Activated CD4-positive, alpha-beta T cell treated with anti-CD3 and anti-CD28 coated beads, Interleukin-2, amount 10 ng/mL, durations not matched to agents 24 days and 14 days (primary cell): ENCODE measurements at regions not wholly inside any gene's neighbourhood (a gene's known extent, or its start where the extent isn't known, plus 50 kb on each side); places are given as distances from the start of the nearest gene placed in this dataset.
"Not testable (repeated sequence)": the region's sequence is repeated elsewhere in the genome, so short reads cannot be mapped to it uniquely, and the experiment has no call there.

Source experiments
- DNase-seq: peaks from one replicate; pipeline ENCODE4 v3.0.0; 2022
- H3K27ac Mint-ChIP-seq: one replicate; pipeline ENCODE4 v1.8.0; 2022; ENCODE audit warnings: mild to moderate bottlenecking, mixed read lengths
- H3K27me3 Mint-ChIP-seq: one replicate; pipeline ENCODE4 v1.8.0; 2022; ENCODE audit warnings: mixed read lengths
- H3K36me3 Mint-ChIP-seq: one replicate; pipeline ENCODE4 v1.8.0; 2022; ENCODE audit warnings: low read depth, mild to moderate bottlenecking, mixed read lengths
- H3K4me1 Mint-ChIP-seq: one replicate; pipeline ENCODE4 v1.8.0; 2021; ENCODE audit warnings: mixed read lengths
- H3K4me3 Mint-ChIP-seq: one replicate; pipeline ENCODE4 v1.8.0; 2022; ENCODE audit warnings: mild to moderate bottlenecking, moderate library complexity, mixed read lengths
- H3K9me3 Mint-ChIP-seq: one replicate; pipeline ENCODE4 v1.8.0; 2021; ENCODE audit warnings: mixed read lengths
- intact Hi-C: fragments of 100-400 bp; cut with micrococcal nuclease; formaldehyde crosslinking; loops from one replicate; pipeline ENCODE4 v1.15.1; 2023

DNA sequence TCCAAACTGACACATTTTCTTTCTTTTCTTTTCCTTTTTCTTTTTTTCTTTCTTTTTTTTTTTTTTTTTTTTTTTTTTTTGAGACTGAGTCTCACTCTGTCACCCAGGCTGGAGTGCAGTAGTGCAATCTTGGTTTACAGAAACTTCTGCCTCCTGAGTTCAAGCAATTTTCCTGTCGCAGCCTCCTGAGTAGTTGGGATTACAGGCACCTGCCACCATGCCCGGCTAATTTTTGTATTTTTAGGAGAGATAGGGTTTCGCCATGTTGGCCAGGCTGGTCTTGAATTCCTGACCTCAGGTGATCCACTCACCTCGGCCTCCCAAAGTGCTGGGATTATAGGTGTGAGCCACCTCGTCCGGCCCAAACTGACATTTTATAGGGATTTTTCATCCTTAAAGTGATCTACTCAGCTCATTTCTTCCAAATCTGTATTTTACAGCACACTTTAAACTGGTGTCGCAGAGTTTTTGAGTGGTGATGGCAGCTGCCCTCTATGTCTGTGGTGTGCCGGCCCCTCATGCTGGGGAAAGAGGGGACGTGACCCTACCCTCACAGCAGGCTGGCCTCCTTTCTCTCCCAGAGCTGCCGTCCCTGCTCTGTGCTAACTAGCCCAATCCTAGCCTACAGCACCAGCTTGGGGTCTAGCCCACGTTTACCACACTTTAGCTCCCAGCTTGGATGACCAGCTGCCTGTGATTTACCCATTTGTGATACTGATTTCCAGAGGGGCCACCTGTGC lies 211.9 kb upstream of the HAAO start:
- H3K27ac Mint-ChIP-seq, DNase-seq, H3K4me1 Mint-ChIP-seq, intact Hi-C loops, H3K4me3 Mint-ChIP-seq, H3K36me3 Mint-ChIP-seq, H3K27me3 Mint-ChIP-seq: not testable (repeated sequence)
- H3K9me3 Mint-ChIP-seq: peaks cover 10% of the 10 kb centered on the region

DNA sequence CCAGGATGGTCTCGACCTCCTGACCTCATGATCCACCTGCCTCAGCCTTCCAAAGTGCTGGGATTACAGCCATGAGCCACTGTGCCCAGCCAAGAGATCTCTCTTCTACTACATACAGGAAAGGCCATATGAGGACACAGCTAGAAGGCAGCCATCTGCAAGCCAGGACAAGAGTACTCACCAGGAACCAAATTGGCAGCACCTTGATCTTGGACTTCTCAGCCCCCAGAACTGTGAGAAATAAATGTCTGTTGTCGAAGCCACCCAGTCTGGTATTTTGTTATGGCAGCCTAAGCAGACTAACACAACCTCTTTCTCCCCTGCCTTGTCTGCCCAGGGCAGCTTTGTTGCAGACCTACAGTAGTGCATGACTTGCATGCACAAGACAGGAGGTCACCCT lies 211.3 kb upstream of the HAAO start:
- H3K27me3 Mint-ChIP-seq: peaks cover 10% of the 10 kb centered on the region
- H3K4me3 Mint-ChIP-seq: no peak overlapping the region
- peaks cover 7% of the 10 kb centered on the region for H3K9me3 Mint-ChIP-seq
- no peaks in the 10 kb centered on the region for H3K4me1 Mint-ChIP-seq
- no peak overlapping the region for H3K27ac Mint-ChIP-seq
- no peaks in the 10 kb centered on the region for H3K36me3 Mint-ChIP-seq
- DNase-seq: no peak
- intact Hi-C loops: no loop called here

DNA sequence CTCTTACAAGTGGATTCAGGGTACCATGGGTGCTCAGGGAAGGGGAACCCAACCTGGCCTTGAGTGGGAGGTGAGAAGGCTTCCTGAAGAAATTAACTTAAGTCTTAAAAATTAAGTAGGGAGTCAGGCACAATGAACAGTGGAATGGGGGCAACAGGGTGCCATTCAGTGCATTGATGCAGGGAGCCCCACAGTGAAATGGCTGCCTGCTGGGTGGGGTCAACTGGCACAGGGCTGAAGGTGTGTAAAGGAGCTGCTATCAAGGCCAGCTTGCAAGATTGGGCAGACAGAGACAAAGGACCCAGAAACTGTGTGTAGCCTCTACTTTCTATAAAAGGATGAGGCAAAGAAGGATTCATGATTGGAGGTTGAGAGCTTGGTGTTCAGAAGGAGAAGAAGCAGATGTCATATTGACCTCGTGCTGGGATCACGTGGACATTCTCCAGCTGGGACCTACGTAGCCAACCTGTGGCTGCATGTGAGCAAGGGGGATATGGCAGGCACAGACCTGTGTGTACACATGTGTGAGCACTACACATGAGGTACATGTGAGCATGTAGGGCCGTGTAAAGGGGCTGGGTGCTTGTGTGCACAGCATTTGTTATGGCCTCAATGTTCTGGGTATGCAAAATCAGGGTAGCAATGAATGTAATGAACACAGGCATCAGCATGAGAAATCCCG lies 209.5 kb upstream of the HAAO start:
- H3K27me3 Mint-ChIP-seq: peaks cover 10% of the 10 kb centered on the region
- H3K27ac Mint-ChIP-seq: no peak overlapping the region
- no peaks in the 10 kb centered on the region for H3K9me3 Mint-ChIP-seq

DNA sequence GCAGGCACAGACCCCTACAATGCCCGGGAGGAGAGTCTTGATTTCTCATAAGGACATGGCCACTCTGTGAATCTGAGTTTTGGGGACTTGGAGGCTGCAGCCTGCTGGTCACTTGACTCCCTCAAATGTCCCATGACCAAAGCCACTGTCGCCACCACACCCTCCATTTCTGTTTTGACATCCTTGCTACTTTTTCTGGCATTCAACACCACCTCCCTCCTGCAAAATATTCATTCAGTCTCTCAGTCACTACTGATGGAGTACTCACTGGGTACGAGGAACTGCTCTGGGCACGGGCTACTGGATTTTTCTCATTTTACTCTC lies 208.6 kb upstream of the HAAO start:
- intact Hi-C loops: no loop called here
- Mint-ChIP-seq H3K4me1 (no peaks in the 10 kb centered on the region), H3K4me3 (no peak overlapping the region), H3K27me3 (peaks cover 11% of the 10 kb centered on the region), H3K27ac (no peak overlapping the region), H3K9me3 (no peaks in the 10 kb centered on the region), H3K36me3 (no peaks in the 10 kb centered on the region)
- DNase-seq: no peak

More for the DNA sequence above, 209.5 kb upstream of the HAAO start:
- no peaks in the 10 kb centered on the region for H3K4me1 Mint-ChIP-seq
- no peaks in the 10 kb centered on the region for H3K36me3 Mint-ChIP-seq
- H3K4me3 Mint-ChIP-seq: no peak overlapping the region
- no peak for DNase-seq
- intact Hi-C loops: no loop called here

DNA sequence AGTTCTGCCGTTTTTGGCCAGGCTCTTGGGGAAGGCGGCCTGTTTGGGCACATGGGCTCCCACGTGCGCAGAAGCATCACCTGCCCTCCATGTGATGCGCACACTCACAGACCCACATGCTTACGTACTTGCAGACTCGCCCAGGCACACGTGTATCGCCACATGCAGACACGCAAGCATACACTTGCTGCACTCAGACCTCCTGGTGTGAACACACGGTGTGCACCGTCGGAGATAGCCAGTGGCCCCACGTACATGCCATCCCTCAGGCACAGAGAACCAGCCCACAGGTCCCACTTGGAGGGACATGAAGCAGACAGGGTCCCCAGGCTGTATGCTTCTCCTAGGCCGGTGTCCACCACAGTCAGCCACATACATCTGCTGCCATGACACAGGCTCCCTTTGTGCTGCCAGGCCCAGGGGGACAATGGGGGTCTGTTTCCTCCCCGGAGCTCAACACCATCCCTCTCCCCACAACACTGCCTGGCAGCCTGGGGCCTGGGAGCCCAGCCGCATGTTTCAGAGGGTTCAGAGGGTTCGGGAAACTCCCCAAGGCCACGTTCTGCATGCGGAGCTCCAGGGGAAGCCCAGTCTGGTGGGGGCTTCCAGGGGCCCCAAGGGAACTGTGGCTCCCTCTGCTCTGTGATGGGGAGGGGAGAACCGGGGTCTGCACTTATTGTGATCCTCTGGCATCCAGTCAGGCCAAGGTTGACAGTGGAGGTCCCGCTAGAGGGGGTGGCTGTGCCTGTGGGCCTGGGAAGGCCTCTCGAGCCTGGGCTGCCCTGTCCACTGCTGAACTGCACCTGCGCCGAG lies 208.1 kb upstream of the HAAO start:
- H3K4me3 Mint-ChIP-seq: no peak overlapping the region
- intact Hi-C loops: no loop called here
- no peak for DNase-seq
- H3K27me3 Mint-ChIP-seq: peaks cover 15% of the 10 kb centered on the region
- H3K9me3 Mint-ChIP-seq: peaks cover 5% of the 10 kb centered on the region
- no peaks in the 10 kb centered on the region for H3K4me1 Mint-ChIP-seq
- no peak overlapping the region for H3K27ac Mint-ChIP-seq
- no peaks in the 10 kb centered on the region for H3K36me3 Mint-ChIP-seq

DNA sequence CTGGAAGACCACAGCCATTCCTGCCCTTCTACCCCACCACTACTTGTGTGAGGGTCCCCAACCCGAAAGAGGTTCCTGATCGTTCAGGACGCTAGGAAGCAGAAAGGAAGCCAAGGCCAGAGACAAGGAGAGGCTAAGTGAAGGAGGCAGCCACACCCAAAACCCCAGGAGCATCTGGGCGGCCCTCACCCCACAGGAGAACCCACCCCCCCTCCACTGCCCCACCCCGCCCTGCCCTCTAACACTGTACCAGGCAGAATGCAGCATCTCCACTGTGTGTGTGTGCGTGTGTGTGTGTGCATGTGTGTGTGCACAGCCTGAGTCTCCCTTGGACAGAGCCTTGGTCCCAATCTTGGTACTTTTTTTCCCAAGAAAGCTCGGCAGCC lies 207.5 kb upstream of the HAAO start:
- DNase-seq: no peak
- Mint-ChIP-seq H3K36me3 (no peaks in the 10 kb centered on the region), H3K4me3 (no peak overlapping the region), H3K4me1 (no peaks in the 10 kb centered on the region), H3K9me3 (peaks cover 5% of the 10 kb centered on the region), H3K27me3 (peaks cover 11% of the 10 kb centered on the region), H3K27ac (no peak overlapping the region)
- intact Hi-C loops: no loop called here

DNA sequence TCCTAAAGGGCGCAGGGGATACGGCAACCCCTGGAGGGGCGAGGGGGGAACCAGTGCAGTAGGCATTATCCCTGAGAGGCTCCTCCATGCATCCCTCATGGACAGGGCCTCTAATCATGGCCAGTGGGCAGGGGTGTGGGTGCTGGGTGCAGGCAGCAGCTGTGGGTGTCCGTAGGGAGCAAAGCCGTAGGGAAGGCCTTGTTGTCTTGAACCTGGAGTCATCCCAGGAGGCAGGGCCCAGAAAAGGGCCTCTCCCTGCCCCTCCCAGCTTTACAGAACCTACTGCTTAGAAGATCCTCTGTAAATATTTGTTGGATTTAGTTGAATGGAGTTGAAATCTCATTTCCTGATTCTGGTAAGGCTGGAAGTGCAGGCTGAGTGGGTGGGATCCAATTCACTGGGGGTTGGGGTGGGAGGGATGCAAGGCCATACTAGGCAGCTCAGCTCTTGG lies 207.0 kb upstream of the HAAO start:
- peaks cover 7% of the 10 kb centered on the region for H3K27me3 Mint-ChIP-seq
- intact Hi-C loops: no loop called here
- H3K27ac Mint-ChIP-seq: no peak overlapping the region
- no peak for DNase-seq
- H3K36me3 Mint-ChIP-seq: no peaks in the 10 kb centered on the region
- H3K4me3 Mint-ChIP-seq: no peak overlapping the region
- no peaks in the 10 kb centered on the region for H3K4me1 Mint-ChIP-seq
- H3K9me3 Mint-ChIP-seq: peaks cover 5% of the 10 kb centered on the region

DNA sequence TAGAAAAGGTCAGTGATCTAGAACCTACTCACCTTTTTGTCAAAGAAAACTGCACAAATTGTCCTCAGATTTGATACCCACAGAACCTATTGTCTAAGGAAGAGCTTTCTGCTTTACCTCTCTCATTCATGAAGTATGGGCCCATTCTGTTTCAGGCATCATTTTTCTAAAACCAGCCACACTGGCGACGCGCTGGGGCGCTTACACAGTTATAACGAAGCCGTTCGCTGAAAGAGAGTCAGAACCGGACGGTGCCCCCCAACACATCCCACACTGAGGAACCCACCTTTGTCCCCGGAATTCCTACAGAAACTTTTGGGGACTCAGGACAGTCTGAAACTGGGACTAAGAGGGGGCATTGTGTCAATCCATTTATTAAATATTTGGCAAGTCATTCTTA lies 206.3 kb upstream of the HAAO start:
- no peaks in the 10 kb centered on the region for H3K36me3 Mint-ChIP-seq
- H3K4me3 Mint-ChIP-seq: no peak overlapping the region
- H3K9me3 Mint-ChIP-seq: peaks cover 5% of the 10 kb centered on the region
- no peak for DNase-seq
- no peak overlapping the region for H3K27ac Mint-ChIP-seq
- intact Hi-C loops: no loop called here
- H3K4me1 Mint-ChIP-seq: no peaks in the 10 kb centered on the region
- peaks cover 5% of the 10 kb centered on the region for H3K27me3 Mint-ChIP-seq

DNA sequence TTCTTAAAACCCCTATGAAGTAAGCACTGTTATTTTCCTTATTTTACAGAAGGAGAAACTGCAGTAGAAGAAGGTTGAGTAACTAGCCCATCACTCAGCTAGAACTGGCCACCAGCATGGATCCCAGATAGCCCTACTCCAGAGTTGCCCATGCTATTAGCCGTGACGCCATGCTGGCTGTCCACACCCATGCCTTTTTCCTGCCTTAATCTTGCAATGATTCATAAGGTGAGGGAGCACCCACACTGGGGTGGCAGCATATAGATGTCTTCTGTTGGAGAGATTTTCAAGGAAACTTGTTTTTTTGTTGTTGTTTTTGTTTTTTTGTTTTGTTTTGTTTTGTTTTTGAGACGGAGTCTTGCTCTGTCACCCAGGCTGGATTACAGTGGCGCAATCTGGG lies 204.1 kb upstream of the HAAO start:
- Mint-ChIP-seq H3K36me3 (no peaks in the 10 kb centered on the region), H3K27ac (no peak overlapping the region), H3K4me3 (no peak overlapping the region), H3K4me1 (no peaks in the 10 kb centered on the region), H3K27me3 (peaks cover 5% of the 10 kb centered on the region), H3K9me3 (peaks cover 5% of the 10 kb centered on the region)
- no peak for DNase-seq
- intact Hi-C loops: no loop called here

DNA sequence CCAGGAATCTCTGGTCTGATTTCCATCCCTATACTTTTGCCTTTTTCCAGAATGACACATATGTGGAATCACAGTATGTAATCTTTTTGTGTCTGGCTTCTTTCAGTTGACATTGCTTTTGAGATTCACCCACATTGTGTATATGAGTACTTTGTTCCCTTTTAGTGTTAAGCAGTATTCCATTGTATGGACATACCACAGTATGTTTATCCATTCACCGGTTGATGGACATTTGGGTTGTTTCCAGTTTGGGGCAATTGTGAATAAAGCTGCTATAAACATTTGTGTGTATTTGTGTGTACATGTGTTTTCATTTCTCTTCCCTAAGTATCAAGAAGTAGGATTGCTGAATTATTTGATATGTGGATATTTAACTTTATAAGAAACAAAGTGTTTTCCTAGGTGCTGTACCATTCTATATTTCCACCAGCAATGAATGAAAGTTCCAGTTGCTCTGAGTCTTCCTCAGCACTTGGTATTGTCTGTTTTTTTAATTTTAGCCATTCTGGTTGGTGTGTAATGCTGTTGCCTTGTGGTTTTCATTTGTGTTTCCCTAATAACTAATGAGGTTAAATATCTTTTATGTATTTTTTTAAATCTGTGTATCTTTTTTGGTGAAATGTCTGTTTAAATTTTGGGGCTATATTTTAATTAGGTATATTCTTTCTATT lies 203.5 kb upstream of the HAAO start:
- no peak overlapping the region for H3K27ac Mint-ChIP-seq
- no peak overlapping the region for H3K4me3 Mint-ChIP-seq
- no peaks in the 10 kb centered on the region for H3K36me3 Mint-ChIP-seq
- intact Hi-C loops: no loop called here
- peaks cover 5% of the 10 kb centered on the region for H3K9me3 Mint-ChIP-seq
- no peak for DNase-seq
- H3K4me1 Mint-ChIP-seq: no peaks in the 10 kb centered on the region
- peaks cover 5% of the 10 kb centered on the region for H3K27me3 Mint-ChIP-seq

DNA sequence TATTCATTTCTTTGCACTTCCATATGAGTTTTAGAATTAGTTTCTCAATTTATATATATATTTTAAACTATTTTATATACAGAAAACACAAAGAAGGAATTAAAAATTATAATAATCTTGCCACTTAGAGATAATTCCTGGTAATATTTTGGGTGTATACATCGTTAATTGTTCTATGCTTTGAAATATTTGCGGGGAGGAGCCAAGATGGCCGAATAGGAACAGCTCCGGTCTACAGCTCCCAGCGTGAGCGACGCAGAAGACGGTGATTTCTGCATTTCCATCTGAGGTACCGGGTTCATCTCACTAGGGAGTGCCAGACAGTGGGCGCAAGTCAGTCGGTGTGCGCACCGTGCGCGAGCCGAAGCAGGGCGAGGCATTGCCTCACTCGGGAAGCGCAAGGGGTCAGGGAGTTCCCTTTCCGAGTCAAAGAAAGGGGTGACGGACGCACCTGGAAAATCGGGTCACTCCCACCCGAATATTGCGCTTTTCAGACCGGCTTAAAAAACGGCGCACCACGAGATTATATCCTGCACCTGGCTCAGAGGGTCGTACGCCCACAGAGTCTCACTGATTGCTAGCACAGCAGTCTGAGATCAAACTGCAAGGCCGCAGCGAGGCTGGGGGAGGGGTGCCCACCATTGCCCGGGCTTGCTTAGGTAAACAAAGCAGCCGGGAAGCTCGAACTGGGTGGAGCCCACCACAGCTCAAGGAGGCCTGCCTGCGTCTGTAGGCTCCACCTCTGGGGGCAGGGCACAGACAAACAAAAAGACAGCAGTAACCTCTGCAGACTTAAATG lies 197.1 kb upstream of the HAAO start:
- H3K27me3 Mint-ChIP-seq, intact Hi-C loops, H3K4me1 Mint-ChIP-seq, H3K9me3 Mint-ChIP-seq, H3K36me3 Mint-ChIP-seq, H3K27ac Mint-ChIP-seq, H3K4me3 Mint-ChIP-seq, DNase-seq: not testable (repeated sequence)

DNA sequence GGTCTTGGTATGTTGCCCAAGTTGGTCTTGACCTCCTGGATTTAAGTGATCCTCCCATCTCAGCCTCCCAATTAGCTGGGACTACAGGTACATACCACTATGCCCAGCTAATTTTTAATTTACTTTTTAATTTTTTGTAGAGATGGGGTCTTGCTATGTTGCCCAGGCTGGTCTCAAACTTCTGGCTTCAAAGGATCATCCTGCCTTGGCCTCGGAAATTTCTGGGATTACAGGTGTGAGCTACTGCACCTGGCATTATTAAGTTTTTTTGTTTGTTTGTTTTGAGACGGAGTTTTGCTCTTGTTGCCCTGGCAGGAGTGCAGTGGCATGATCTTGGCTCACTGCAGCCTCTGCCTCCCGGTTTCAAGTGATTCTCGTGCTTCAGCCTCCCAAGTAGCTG lies 195.7 kb upstream of the HAAO start:
- H3K36me3 Mint-ChIP-seq, DNase-seq, H3K4me1 Mint-ChIP-seq, H3K4me3 Mint-ChIP-seq, H3K27me3 Mint-ChIP-seq, H3K27ac Mint-ChIP-seq, H3K9me3 Mint-ChIP-seq, intact Hi-C loops: not testable (repeated sequence)

DNA sequence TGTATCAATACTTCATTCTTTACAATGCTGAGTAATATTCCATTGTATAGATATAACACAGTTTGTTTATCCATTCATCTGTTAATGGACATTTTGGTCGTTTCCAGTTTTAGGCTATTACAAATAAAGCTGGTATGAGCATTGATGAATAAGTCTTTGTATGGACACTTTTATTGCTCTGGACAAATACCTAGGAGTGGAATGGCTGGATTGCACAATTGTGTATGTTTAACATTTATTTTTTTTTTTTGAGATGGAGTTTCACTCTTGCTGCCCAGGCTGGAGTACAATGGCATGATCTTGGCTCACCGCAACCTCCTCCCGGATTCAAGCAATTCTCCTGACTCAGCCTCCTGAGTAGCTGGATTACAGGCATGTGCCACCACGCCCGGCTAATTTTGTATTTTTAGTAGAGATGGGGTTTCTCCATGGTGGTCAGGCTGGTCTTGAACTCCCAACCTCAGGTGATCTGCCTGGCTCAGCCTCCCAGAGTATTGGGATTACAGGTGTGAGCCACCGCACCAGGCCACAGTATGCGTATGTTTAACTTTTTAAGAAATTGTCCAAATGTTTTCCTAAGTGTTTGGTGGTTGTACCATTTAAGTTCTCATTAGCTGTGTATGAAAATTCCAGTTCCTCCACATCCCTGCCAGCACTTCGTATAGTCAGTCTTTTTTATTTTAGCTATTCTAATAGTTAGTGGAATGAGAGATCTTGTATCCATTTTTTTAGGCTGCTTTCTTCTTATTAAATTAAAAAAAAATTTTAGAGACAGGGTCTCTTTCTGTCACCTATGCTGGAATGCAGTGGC lies 194.9 kb upstream of the HAAO start:
- H3K4me1 Mint-ChIP-seq: no peaks in the 10 kb centered on the region
- no peak for DNase-seq
- H3K36me3 Mint-ChIP-seq: no peaks in the 10 kb centered on the region
- peaks cover 5% of the 10 kb centered on the region for H3K27me3 Mint-ChIP-seq
- H3K27ac Mint-ChIP-seq: no peak overlapping the region
- H3K9me3 Mint-ChIP-seq: no peaks in the 10 kb centered on the region
- H3K4me3 Mint-ChIP-seq: no peak overlapping the region
- intact Hi-C loops: no loop called here
